Activated CD8-positive, alpha-beta memory T cell treated with anti-CD3 and anti-CD28 coated beads for 36 hours (primary cell): ENCODE measurements at regions not wholly inside any gene's neighbourhood (a gene's known extent, or its start where the extent isn't known, plus 50 kb on each side); places are given as distances from the start of the nearest gene placed in this dataset.

Source experiments
- CTCF ChIA-PET: fragments of 350-600 bp; sonication (Branson Sonifier 250); formaldehyde crosslinking; loops from one replicate; lab custom pipeline; 2021; ENCODE audit warnings: antibody characterized with exemption; lab: Charles Lee
- POLR2A ChIA-PET: fragments of 350-600 bp; sonication (Branson Sonifier 250); formaldehyde crosslinking; loops from one replicate; lab custom pipeline; 2021; ENCODE audit warnings: antibody characterized with exemption; lab: Charles Lee

- ChIA-PET CTCF (no interaction called here), POLR2A (no interaction called here)
Observed at GRCh38 chr2:18005411-18005810, 126.9 kb downstream of the KCNS3 start.

GRCh38 chr2:18001671-18002070, 123.2 kb downstream of the KCNS3 start:
- POLR2A ChIA-PET: no interaction called here
- CTCF ChIA-PET: no interaction called here

- ChIA-PET POLR2A (no interaction called here), CTCF (no interaction called here)
Observed at GRCh38 chr2:17996978-17997377, 118.5 kb downstream of the KCNS3 start.

- POLR2A ChIA-PET: no interaction called here
- CTCF ChIA-PET: no interaction called here
Observed at GRCh38 chr2:17995593-17995992, 117.1 kb downstream of the KCNS3 start.
